Activated naive CD4-positive, alpha-beta T cell treated with anti-CD3 and anti-CD28 coated beads, Interleukin-2, amount 10 ng/mL, durations not matched to agents 7 days and 5 days (primary cell): ENCODE measurements at regions not wholly inside any gene's neighbourhood (a gene's known extent, or its start where the extent isn't known, plus 50 kb on each side); places are given as distances from the start of the nearest gene placed in this dataset.
A peak's percentile ranks its signal among the peaks of the same experiment; 100 is the strongest.
"Not testable (repeated sequence)": the region's sequence is repeated elsewhere in the genome, so short reads cannot be mapped to it uniquely, and the experiment has no call there.

Experiments used
- CTCF ChIA-PET: fragments of 350-600 bp; sonication (Branson Sonifier 250); formaldehyde crosslinking; loops from one replicate; lab custom pipeline; 2021; ENCODE audit warnings: antibody characterized with exemption; lab: Charles Lee
- DNase-seq: peaks from one replicate; pipeline ENCODE4 v3.0.0-alpha.2; 2020
- H3K27ac Mint-ChIP-seq: one replicate; pipeline ENCODE4 v1.8.0; 2021; ENCODE audit warnings: mild to moderate bottlenecking, moderate library complexity, mixed read lengths
- H3K27me3 Mint-ChIP-seq: one replicate; pipeline ENCODE4 v1.8.0; 2021; ENCODE audit warnings: mild to moderate bottlenecking, mixed read lengths
- H3K36me3 Mint-ChIP-seq: one replicate; pipeline ENCODE4 v1.8.0; 2021; ENCODE audit warnings: mixed read lengths
- H3K4me1 Mint-ChIP-seq: one replicate; pipeline ENCODE4 v1.8.0; 2021; ENCODE audit warnings: mixed read lengths
- H3K4me3 Mint-ChIP-seq: one replicate; pipeline ENCODE4 v1.8.0; 2021; ENCODE audit warnings: mild to moderate bottlenecking, moderate library complexity, mixed read lengths
- H3K9me3 Mint-ChIP-seq: one replicate; pipeline ENCODE4 v1.8.0; 2021; ENCODE audit warnings: mixed read lengths

GRCh38 chr2:180591093-180591781, 389.2 kb upstream of the UBE2E3 start:
- DNase-seq = peak; percentile 78
- H3K4me3 Mint-ChIP-seq, CTCF ChIA-PET, H3K27me3 Mint-ChIP-seq: not testable (repeated sequence)
- H3K27ac Mint-ChIP-seq = peak overlapping the region; percentile 75
- H3K4me1 Mint-ChIP-seq = peaks cover 20% of the 10 kb centered on the region
- H3K9me3 Mint-ChIP-seq = peaks cover 30% of the 10 kb centered on the region
- peaks cover 11% of the 10 kb centered on the region for H3K36me3 Mint-ChIP-seq

- Mint-ChIP-seq H3K4me3 (no peak overlapping the region), H3K9me3 (peaks cover 13% of the 10 kb centered on the region), H3K36me3 (no peaks in the 10 kb centered on the region), H3K27me3 (no peaks in the 10 kb centered on the region), H3K27ac (no peak overlapping the region), H3K4me1 (no peaks in the 10 kb centered on the region)
- CTCF ChIA-PET = interaction anchor here (0.8 kb wide), 1 partner anchor 25 kb away, joined by 4 read pairs; no protein-coding TSS in a partner anchor
- DNase-seq = no peak
Measured at GRCh38 chr2:180583441-180584140, 396.8 kb upstream of the UBE2E3 start.

- H3K27me3 Mint-ChIP-seq = no peaks in the 10 kb centered on the region
- H3K9me3 Mint-ChIP-seq = no peaks in the 10 kb centered on the region
- no peaks in the 10 kb centered on the region for H3K36me3 Mint-ChIP-seq
- H3K4me3 Mint-ChIP-seq = no peak overlapping the region
- DNase-seq = no peak
- H3K27ac Mint-ChIP-seq = no peak overlapping the region
- H3K4me1 Mint-ChIP-seq = no peaks in the 10 kb centered on the region
- CTCF ChIA-PET = no interaction called here
Measured at GRCh38 chr2:180579388-180579787, 401.0 kb upstream of the UBE2E3 start.

GRCh38 chr2:180578441-180578840, 402.0 kb upstream of the UBE2E3 start:
- no peak for DNase-seq
- no peak overlapping the region for H3K4me3 Mint-ChIP-seq
- CTCF ChIA-PET = no interaction called here
- H3K36me3 Mint-ChIP-seq = no peaks in the 10 kb centered on the region
- H3K4me1 Mint-ChIP-seq = no peaks in the 10 kb centered on the region
- no peaks in the 10 kb centered on the region for H3K27me3 Mint-ChIP-seq
- no peaks in the 10 kb centered on the region for H3K9me3 Mint-ChIP-seq
- no peak overlapping the region for H3K27ac Mint-ChIP-seq

- Mint-ChIP-seq H3K27me3 (no peaks in the 10 kb centered on the region), H3K4me3 (no peak overlapping the region), H3K27ac (no peak overlapping the region), H3K36me3 (no peaks in the 10 kb centered on the region), H3K9me3 (no peaks in the 10 kb centered on the region), H3K4me1 (no peaks in the 10 kb centered on the region)
- CTCF ChIA-PET = no interaction called here
- DNase-seq = no peak
Measured at GRCh38 chr2:180577567-180577966, 402.8 kb upstream of the UBE2E3 start.

- DNase-seq = no peak
- Mint-ChIP-seq H3K4me1 (no peaks in the 10 kb centered on the region), H3K36me3 (no peaks in the 10 kb centered on the region), H3K27ac (no peak overlapping the region), H3K27me3 (no peaks in the 10 kb centered on the region), H3K9me3 (no peaks in the 10 kb centered on the region), H3K4me3 (no peak overlapping the region)
- CTCF ChIA-PET = no interaction called here
Measured at GRCh38 chr2:180573951-180574350, 406.5 kb upstream of the UBE2E3 start.

- Mint-ChIP-seq H3K4me1 (no peaks in the 10 kb centered on the region), H3K9me3 (no peaks in the 10 kb centered on the region), H3K27me3 (no peaks in the 10 kb centered on the region), H3K36me3 (no peaks in the 10 kb centered on the region), H3K4me3 (no peak overlapping the region), H3K27ac (no peak overlapping the region)
- no peak for DNase-seq
- CTCF ChIA-PET = no interaction called here
Measured at GRCh38 chr2:180572346-180572745, 408.1 kb upstream of the UBE2E3 start.

GRCh38 chr2:180571559-180571958, 408.8 kb upstream of the UBE2E3 start:
- H3K9me3 Mint-ChIP-seq = no peaks in the 10 kb centered on the region
- H3K4me1 Mint-ChIP-seq = no peaks in the 10 kb centered on the region
- CTCF ChIA-PET = no interaction called here

GRCh38 chr2:180570864-180571263, 409.5 kb upstream of the UBE2E3 start:
- Mint-ChIP-seq H3K9me3 (no peaks in the 10 kb centered on the region), H3K27ac (no peak overlapping the region), H3K4me3 (no peak overlapping the region), H3K4me1 (no peaks in the 10 kb centered on the region), H3K27me3 (no peaks in the 10 kb centered on the region), H3K36me3 (no peaks in the 10 kb centered on the region)
- DNase-seq = no peak
- CTCF ChIA-PET = no interaction called here

More at GRCh38 chr2:180571559-180571958, 408.8 kb upstream of the UBE2E3 start:
- H3K4me3 Mint-ChIP-seq = no peak overlapping the region
- no peak overlapping the region for H3K27ac Mint-ChIP-seq
- no peak for DNase-seq
- H3K36me3 Mint-ChIP-seq = no peaks in the 10 kb centered on the region
- H3K27me3 Mint-ChIP-seq = no peaks in the 10 kb centered on the region

- DNase-seq = no peak
- no peak overlapping the region for H3K4me3 Mint-ChIP-seq
- no peaks in the 10 kb centered on the region for H3K4me1 Mint-ChIP-seq
- H3K27ac Mint-ChIP-seq = no peak overlapping the region
- H3K9me3 Mint-ChIP-seq = no peaks in the 10 kb centered on the region
- H3K36me3 Mint-ChIP-seq = no peaks in the 10 kb centered on the region
- CTCF ChIA-PET = no interaction called here
- H3K27me3 Mint-ChIP-seq = peaks cover 4% of the 10 kb centered on the region
Measured at GRCh38 chr2:180564051-180564450, 416.4 kb upstream of the UBE2E3 start.

- H3K27ac Mint-ChIP-seq = no peak overlapping the region
- no peaks in the 10 kb centered on the region for H3K36me3 Mint-ChIP-seq
- no peak for DNase-seq
- H3K9me3 Mint-ChIP-seq = no peaks in the 10 kb centered on the region
- H3K27me3 Mint-ChIP-seq = peaks cover 4% of the 10 kb centered on the region
- H3K4me1 Mint-ChIP-seq = no peaks in the 10 kb centered on the region
- H3K4me3 Mint-ChIP-seq = no peak overlapping the region
- CTCF ChIA-PET = no interaction called here
Measured at GRCh38 chr2:180562378-180562777, 418.0 kb upstream of the UBE2E3 start.

- DNase-seq = no peak
- no peak overlapping the region for H3K27ac Mint-ChIP-seq
- H3K4me3 Mint-ChIP-seq = no peak overlapping the region
- H3K9me3 Mint-ChIP-seq = no peaks in the 10 kb centered on the region
- peaks cover 4% of the 10 kb centered on the region for H3K27me3 Mint-ChIP-seq
- CTCF ChIA-PET = no interaction called here
- H3K4me1 Mint-ChIP-seq = no peaks in the 10 kb centered on the region
- H3K36me3 Mint-ChIP-seq = no peaks in the 10 kb centered on the region
Measured at GRCh38 chr2:180559771-180560170, 420.6 kb upstream of the UBE2E3 start.

GRCh38 chr2:180559038-180559437, 421.4 kb upstream of the UBE2E3 start:
- Mint-ChIP-seq H3K27me3 (peaks cover 3% of the 10 kb centered on the region), H3K36me3 (no peaks in the 10 kb centered on the region), H3K4me1 (no peaks in the 10 kb centered on the region), H3K27ac (no peak overlapping the region), H3K9me3 (no peaks in the 10 kb centered on the region), H3K4me3 (no peak overlapping the region)
- CTCF ChIA-PET = interaction anchor here (0.7 kb wide), 1 partner anchor 24 kb away, joined by 4 read pairs; no protein-coding TSS in a partner anchor
- no peak for DNase-seq

- Mint-ChIP-seq H3K4me3 (no peak overlapping the region), H3K36me3 (no peaks in the 10 kb centered on the region), H3K27me3 (no peaks in the 10 kb centered on the region), H3K27ac (no peak overlapping the region), H3K4me1 (no peaks in the 10 kb centered on the region), H3K9me3 (no peaks in the 10 kb centered on the region)
- CTCF ChIA-PET = no interaction called here
- no peak for DNase-seq
Measured at GRCh38 chr2:180555391-180555965, 424.9 kb upstream of the UBE2E3 start.

- Mint-ChIP-seq H3K4me1 (no peaks in the 10 kb centered on the region), H3K4me3 (no peak overlapping the region), H3K27me3 (no peaks in the 10 kb centered on the region), H3K36me3 (no peaks in the 10 kb centered on the region), H3K27ac (no peak overlapping the region), H3K9me3 (no peaks in the 10 kb centered on the region)
- CTCF ChIA-PET = no interaction called here
- DNase-seq = no peak
Measured at GRCh38 chr2:180554330-180554729, 426.1 kb upstream of the UBE2E3 start.
